Brain pericyte (primary cell): ENCODE measurements at regions not wholly inside any gene's neighbourhood (a gene's known extent, or its start where the extent isn't known, plus 50 kb on each side); places are given as distances from the start of the nearest gene placed in this dataset.

ENCODE experiments used
- DNase-seq: peaks from one replicate; pipeline ENCODE4 v3.0.0-alpha.2; 2012; ENCODE audit warnings: low read depth, low spot score

DNA sequence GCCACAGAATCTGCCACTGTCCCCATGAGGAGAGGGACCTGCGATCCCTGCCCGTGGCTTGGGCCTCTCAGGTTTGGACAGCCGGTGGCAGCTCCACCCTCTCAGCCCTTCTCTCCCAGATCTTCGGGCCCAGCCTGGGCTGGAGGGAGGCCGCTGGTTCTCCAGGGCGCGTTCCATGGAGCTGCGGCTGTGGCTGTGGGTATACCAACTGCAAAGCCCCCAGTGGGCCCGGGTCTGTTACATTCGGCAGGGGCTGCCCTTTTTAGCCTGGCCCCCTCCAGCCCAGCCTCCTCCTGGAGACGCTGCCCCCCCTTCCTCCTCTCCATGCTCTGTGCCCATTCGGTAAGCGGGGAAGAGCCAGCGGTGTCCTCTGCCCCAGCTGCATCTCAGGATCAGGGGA, 64.7 kb upstream of the ZNF469 start:
- DNase-seq, result no peak

DNA sequence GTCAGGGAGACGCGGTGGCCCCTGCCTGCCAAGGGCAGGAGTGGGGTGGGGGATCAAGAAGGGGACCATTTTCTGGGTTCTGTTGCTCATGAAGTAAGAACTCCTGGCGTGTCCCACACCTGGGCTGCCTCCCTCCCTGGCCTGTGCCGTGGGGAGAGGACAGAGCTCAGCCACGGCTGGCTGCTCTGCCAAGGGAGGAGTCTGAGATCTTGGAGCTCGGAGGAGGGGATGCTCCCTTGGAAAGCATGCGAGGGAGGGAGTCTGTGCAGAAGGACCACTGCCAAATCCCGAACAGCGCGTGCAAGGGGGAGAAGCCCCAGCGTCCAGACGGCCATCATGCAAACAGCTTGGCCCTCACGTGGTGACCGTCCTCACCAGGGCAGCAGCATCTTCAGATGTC, 64.2 kb upstream of the ZNF469 start:
- no peak for DNase-seq

DNA sequence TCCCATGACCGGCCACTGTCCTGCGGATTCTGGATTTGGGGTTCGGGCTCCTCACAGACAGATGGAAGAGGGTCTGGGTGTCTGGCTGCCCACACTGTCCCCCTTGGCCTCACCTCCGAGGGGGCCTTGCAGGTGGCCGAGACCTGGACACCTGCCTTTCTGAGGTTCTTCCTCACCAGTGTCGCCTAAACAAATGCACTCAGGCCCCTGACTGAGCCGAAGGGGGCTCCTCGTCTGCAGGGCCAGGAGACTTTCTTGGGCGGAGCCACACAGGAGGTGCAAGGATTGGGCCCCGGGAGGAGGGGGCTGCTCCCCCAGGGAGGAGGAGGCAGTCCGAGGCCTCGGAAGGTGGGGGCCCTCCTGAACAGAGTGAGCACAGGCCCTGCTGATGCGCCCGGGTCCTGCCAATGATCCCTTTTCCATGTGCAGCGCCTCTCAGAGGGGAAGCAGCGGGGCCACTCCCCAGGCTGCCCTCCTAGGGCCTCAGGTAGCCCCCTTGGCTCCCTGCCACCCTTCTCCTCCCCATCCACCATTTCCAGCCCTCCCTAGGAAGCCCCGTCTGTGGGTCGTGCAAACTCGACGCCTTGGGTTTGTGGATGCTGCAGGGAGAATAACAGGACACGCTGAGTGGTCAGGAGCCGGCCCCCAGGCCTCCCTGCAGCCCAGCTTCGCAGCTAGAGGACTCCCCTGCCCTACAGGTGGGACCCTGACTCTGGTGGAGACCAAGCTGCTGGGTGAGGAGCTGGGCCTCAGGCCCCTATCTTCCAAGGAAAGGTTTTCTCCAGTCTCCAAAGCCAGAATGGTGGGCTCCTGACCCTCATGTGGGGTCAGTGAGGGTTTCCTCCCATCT, 63.4 kb upstream of the ZNF469 start:
- DNase-seq, result no peak

DNA sequence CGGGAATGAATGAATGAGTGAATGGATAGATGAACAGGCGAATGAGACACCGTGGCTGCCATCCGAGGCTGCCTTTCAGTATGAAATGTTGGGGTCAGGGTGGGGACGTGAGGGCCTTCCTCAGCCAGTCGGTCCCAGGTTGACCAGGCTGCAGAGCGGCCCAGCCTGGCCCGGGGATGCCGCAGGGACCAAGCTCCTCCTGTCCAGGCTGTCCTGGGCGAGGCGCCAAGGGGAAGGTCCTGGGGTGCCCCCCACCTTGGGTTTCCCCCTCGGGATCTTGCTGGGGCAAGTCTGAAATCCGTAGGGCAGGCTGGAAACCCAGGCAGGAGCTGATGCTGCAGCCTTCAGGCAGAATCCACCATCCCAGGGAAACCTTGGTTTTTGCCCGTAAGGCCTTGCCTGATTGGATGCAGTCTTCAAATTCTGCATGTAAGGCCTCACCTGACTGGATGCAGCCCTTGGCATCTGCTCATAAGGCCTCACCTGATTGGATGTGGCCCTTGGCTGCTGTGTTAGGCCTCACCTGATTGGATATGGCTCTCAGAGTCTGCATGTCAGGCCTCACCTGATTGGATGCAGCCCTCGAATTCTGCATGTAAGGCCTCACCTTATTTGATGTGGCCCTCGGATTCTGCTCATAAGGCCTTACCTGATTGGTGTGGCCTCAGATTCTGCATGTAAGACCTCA, 61.7 kb upstream of the ZNF469 start:
- DNase-seq, result no peak

DNA sequence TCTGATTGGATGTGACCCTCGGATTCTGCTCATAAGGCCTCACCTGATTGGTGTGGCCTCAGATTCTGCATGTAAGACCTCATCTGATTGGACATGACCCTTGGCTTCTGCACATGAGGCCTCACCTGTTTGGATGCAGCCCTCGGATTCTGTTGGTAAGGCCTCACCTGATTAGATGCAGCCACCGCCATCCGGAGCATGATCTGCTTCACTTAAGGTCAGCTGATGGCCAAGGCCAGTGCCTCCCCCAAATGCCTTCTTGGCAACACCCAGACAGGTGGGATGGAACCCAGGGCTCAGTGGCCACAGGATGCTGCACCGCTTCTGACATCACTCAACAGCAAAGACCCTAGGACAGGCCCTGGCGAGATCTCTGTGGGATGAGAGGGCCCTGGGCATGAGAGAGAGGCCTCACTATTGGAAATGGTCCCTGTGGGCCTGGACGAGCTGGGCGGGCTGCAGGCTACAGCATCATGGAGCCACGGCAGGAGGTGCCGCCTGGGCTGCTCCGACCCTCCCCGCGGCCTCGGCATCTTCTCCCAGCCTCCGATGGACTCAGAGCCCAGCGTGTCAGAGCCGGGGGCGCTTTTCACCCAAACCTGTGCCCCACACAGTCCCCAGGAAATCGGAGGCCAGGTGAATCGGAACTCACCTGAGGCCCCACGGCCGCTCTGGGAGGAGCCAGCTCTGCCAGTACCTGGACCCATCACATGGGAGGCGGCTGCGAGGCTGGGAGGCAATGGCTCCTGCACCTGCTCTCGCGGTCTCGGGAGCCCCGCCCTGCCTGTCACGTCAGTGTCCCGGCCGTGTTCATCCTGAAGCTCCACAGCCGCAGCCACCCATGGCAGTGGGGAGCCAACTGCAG, 60.9 kb upstream of the ZNF469 start:
- no peak for DNase-seq

GRCh38 chr16:88322500-88322970, 60.2 kb upstream of the ZNF469 start:
- no peak for DNase-seq

GRCh38 chr16:88323041-88323440, 59.7 kb upstream of the ZNF469 start:
- no peak for DNase-seq

DNA sequence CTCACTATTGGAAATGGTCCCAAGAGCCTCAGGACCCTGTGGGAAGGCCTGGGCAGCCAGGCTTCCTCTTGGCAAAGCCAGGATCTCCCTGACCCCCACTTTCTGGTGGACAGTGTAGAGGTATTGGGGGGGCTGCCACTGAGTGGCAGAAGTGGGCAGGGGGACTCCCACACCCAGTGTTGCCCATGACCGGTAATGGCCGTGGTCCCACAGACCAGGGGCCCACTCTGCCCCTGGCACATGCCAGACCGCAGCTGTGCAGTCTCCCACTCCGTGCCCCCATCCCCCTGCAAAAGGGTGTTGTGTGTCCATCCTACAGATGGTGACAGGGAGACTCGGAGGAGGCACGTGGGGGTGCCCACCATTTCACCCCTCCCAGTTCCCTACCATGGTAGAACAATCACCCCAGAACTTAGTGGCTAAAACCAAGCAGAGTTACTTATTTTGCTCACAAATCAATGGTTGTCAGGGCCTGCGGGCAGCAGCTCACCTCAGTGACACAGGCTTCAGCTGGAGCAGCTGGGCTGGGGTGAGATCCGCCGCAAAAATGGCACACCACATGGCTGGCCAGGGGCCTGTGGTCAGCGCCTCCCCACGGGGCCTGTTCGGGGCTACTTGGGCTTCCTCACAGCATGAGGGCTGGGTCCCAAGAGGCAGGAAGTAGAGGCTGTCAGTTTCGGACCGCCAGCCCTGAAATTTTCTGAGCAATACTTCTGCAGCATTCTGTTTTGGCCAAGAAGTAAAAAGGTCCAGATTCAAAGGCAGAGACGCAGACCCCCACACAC, 59.0 kb upstream of the ZNF469 start:
- no peak for DNase-seq

DNA sequence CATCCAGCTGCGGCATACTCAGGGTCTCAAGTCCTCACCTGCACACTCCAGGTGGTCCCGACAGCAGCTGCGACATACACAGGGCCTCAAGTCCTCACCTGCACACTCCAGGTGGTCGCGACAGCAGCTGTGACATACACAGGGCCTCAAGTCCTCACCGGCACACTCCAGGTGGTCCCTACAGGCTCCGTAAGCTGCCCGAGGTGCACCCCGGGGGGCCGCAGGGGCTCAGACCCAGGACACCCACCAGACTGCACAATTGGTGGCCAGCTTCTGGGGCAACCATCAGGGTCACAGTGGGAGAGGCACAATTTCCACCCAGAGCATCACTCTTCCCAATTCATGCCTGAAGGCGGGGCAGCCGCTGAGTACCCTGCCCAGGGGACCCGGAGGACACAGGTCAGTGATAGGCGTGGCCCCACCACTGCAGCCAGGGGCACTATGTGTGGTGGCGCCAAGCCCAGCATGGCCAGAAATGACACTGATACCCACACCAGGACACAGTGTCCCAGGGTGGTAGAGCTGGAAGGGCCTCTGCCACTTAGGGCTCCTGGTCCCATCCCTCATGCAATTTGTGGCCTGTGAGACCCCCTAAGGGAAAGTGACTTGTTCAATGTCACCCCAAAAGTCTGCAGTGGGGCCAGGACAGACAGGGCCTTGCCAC, 57.5 kb upstream of the ZNF469 start:
- no peak for DNase-seq

- DNase-seq, result no peak
These were observed 56.8 kb upstream of the ZNF469 start for GRCh38 chr16:88325976-88326375.

- no peak for DNase-seq
These were observed 55.9 kb upstream of the ZNF469 start for GRCh38 chr16:88326611-88327485.

DNA sequence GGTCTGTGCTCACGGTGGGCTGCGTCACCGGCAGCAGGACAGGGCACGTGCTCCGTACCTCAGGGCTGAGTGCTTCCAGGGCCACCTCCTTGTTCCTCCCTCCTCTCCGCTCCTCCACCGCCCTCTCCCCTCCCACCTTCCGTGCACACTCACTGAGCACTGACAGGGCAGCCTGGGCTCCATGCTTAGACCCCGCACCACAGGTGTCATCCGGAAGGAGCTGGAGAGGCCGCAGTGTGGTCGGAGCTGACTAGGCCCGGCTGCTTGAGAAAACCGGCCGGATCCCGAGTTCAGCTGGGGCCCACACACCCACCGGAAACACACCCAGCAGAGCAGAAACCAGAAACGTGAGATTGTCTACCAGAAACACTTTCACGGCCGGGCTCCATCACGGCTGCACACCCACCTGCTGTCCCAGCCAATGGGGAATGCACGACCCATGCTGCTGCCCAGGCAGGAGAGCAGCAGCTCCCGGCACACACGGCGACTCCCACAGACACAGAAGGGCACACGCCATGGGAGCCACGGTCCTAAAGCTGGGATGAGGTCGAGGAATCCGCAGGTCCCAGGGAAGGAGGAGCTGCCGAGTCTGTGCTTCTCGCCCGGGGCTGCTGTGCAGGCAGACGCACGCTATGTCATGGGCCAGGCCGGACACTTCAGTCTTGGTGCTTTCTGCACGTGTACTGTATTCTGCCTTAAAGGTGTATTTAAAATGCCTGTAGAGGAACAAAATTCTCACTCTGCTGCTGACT, 55.0 kb upstream of the ZNF469 start:
- DNase-seq, result no peak

DNA sequence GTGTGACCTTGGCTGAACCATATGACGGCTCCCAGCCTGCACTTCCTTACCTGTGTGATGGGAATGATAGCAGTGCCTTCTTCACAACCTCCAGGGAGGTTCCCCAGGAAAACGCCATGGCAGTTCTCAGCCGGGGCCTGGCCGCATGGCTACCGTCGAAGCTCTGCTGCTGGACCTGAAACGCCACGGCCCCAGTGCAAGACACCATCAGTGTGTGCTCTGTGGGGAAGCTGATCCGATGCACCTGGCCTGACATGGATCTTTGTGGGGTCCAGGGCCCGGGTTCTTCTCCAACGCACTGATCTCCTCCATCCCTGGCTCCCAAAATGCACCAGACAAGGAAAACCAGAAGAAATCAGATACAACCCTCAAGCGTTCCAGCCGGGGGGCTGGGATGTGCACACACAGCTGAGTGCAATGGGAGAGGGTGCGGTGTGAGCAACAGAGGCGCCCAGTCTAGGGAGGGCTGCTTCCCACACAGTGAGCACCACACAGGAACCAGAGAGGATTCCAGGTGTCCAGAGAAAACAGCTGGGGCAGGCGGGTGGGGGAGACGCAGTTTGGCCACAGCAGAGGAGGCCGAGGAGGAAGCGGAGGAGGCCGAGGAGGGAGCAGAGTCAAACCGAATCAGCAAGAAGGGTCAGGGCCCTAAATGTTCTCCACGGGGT, 54.3 kb upstream of the ZNF469 start:
- DNase-seq, result no peak

DNA sequence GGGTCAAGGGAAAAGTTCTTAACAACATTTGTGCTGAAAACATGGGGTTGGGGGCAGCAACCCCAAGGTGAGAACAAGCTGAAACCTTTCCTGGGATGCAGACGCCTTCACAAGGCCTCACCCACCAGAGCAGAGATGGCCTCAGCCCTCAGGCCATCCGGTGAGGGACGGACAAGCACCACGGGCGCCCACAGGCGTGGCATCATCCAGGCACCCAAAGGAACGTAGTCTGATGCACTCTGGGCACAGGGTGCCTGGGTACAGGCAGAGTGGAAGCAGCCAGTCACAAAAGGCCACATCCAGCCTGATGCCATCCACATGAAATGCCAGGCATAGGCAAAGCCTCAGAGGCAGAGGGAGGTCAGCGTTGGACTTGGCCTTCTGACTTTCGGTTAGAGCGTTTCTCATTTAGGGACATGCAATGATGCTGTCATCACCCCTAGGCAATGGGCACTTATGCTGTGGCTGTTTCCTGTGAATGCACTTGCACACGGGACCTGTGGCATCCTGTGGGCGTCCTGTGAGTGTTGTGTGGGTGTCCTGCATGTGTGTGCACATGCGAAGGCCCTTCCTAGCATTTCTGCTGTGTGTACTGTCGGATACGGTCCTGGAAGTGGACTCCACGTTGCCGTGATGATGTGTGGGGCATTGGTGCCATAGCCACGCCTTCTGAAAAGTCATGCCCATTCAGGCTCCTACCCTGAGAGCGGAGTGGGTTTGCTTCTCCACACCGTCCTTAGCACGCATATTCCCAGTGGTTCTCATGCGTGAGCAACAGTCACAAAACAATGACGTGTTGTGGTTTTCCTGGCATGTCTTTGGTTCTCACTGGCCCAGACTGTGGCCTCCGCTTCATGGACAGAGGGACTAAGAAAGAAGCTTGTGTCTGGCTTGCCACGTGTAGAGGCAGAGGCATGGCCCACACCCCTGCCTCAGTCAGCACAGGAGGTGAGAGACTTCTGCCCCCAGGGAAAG, 52.7 kb upstream of the ZNF469 start:
- no peak for DNase-seq

DNA sequence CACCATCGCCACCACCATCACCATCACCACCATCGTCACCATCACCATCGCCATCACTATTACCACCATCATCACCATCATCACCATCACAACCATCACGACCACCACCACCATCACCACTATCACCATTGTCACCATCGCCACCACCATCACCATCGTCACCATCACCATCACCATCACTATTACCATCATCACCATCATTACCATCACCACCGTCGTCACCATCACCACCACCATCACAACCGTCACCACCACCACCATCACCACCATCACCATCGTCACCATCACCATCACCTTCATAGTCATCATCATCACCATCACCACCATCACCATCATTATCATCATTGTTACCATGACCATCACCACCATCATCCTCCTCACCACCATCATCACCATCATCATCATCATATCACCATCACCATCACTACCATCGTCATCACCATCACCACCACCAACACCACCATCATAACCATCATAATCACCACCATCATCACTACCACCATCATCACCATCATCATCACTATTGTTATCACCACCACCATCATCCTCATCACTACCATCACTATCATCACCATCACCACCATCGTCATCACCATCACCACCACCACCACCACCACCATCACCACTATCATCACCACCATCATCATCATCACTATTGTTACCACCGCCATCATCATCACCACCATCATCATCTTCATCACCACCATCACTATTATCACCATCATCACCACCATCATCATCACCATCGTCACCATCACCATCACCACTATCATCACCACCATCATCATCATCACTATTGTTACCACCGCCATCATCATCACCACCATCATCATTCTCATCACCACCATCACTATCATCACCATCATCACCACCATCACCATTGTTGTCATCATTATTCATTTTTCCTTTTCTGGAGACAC, 51.5 kb upstream of the ZNF469 start:
- DNase-seq, result no peak
